ENCODE measurements at regions not wholly inside any gene's neighbourhood (a gene's known extent, or its start where the extent isn't known, plus 50 kb on each side); places are given as distances from the start of the nearest gene placed in this dataset.

GRCh38 chr14:58912799-58913432 lies 275.2 kb downstream of the DACT1 start:
- ATAC-seq (no peak), DNase-seq (ENCODE audit: low spot score) (no peak)
- Mint-ChIP-seq H3K27ac (no peak overlapping the region), H3K4me3 (no peak overlapping the region), H3K9me3 (no peaks in the 10 kb centered on the region), H3K4me1 (no peaks in the 10 kb centered on the region), H3K36me3 (no peaks in the 10 kb centered on the region), H3K27me3 (ENCODE audit: low read depth) (no peaks in the 10 kb centered on the region)
- ChIA-PET POLR2A (no interaction called here), CTCF (interaction anchor here (0.5 kb wide), 1 partner anchor 286 kb away, joined by 4 read pairs; no protein-coding TSS in a partner anchor)
- no peak for TF ChIP-seq USF2 (CRISPR knock-in tag; IDR thresholded peaks at IDR 0.05)
- TF ChIP-seq USF1 (CRISPR knock-in tag; IDR thresholded peaks at IDR 0.05): no peak
- no peak for TF ChIP-seq ZNF281 (CRISPR knock-in tag; IDR thresholded peaks at IDR 0.05)
- no peak for TF ChIP-seq E2F5 (CRISPR knock-in tag; IDR thresholded peaks at IDR 0.05)
- TF ChIP-seq HMGA2 (CRISPR knock-in tag; IDR thresholded peaks at IDR 0.05): no peak
- no peak for TF ChIP-seq FOXJ3 (CRISPR knock-in tag; IDR thresholded peaks at IDR 0.05; ENCODE audit: borderline replicate concordance)
- TF ChIP-seq PRDM15 (CRISPR knock-in tag; IDR thresholded peaks at IDR 0.05): no peak
- TF ChIP-seq ARID4B (CRISPR knock-in tag; IDR thresholded peaks at IDR 0.05; ENCODE audit: borderline replicate concordance): no peak

- H3K4me3 Mint-ChIP-seq: no peak overlapping the region
- H3K36me3 Mint-ChIP-seq: no peaks in the 10 kb centered on the region
- ChIA-PET POLR2A (no interaction called here), CTCF (no interaction called here)
- ATAC-seq: no peak; the same call in 1 of the 2 replicates
- H3K4me1 Mint-ChIP-seq: peaks cover 4% of the 10 kb centered on the region
- H3K9me3 Mint-ChIP-seq: no peaks in the 10 kb centered on the region
- no peak for DNase-seq (ENCODE audit: low spot score)
- no peaks in the 10 kb centered on the region for H3K27me3 Mint-ChIP-seq (ENCODE audit: low read depth)
- no peak overlapping the region for H3K27ac Mint-ChIP-seq
- TF ChIP-seq SMAD4 (CRISPR knock-in tag; IDR thresholded peaks at IDR 0.05) (no peak), ZNF219 (CRISPR knock-in tag; IDR thresholded peaks at IDR 0.05; ENCODE audit: borderline replicate concordance) (no peak), HMGA2 (CRISPR knock-in tag; IDR thresholded peaks at IDR 0.05) (no peak), ZNF281 (CRISPR knock-in tag; IDR thresholded peaks at IDR 0.05) (no peak), TEAD4 (CRISPR knock-in tag; IDR thresholded peaks at IDR 0.05) (no peak), ESRRA (CRISPR knock-in tag; IDR thresholded peaks at IDR 0.05; ENCODE audit: borderline replicate concordance) (no peak), ATF6 (CRISPR knock-in tag; IDR thresholded peaks at IDR 0.05) (no peak), GABPB1 (CRISPR knock-in tag; IDR thresholded peaks at IDR 0.05) (no peak)
Measured at GRCh38 chr14:58914279-58914855, 274.1 kb upstream of the DAAM1 start.
